ENCODE measurements at regions not wholly inside any gene's neighbourhood (a gene's known extent, or its start where the extent isn't known, plus 50 kb on each side); places are given as distances from the start of the nearest gene placed in this dataset.
"Not testable (repeated sequence)": the region's sequence is repeated elsewhere in the genome, so short reads cannot be mapped to it uniquely, and the experiment has no call there.

- DNase-seq (ENCODE audit: low spot score): no peak
Measured at GRCh38 chr22:47322854-47323253, 560.4 kb downstream of the TBC1D22A start.

- no peak for DNase-seq (ENCODE audit: low spot score)
Measured at GRCh38 chr22:47320560-47320959, 558.1 kb downstream of the TBC1D22A start.

GRCh38 chr22:47318041-47318737 lies 555.7 kb downstream of the TBC1D22A start:
- DNase-seq (ENCODE audit: low spot score): no peak

GRCh38 chr22:47315862-47316419 lies 553.5 kb downstream of the TBC1D22A start:
- no peak for DNase-seq (ENCODE audit: low spot score)

- DNase-seq (ENCODE audit: low spot score): no peak
Measured at GRCh38 chr22:47310601-47311000, 548.2 kb downstream of the TBC1D22A start.

DNA sequence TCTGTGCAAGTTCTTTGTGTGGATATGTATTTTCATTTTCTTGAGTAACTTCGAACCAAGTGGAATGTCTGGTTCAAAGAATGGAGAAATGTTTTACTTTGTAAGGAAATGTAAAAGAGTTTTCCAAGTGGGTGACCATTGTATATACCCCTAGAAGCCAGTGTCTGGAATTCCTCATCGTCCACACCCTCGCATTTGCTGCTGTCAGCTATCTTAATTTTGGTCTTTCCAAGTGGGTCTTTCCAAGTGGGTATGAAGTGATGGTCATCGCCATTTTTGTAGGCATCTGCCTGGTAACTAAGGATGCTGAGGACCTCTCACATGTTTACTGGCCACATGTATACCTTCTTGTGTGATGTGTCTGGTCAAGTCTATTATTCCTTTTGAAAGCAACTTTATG lies 547.5 kb downstream of the TBC1D22A start:
- DNase-seq (ENCODE audit: low spot score): no peak

DNA sequence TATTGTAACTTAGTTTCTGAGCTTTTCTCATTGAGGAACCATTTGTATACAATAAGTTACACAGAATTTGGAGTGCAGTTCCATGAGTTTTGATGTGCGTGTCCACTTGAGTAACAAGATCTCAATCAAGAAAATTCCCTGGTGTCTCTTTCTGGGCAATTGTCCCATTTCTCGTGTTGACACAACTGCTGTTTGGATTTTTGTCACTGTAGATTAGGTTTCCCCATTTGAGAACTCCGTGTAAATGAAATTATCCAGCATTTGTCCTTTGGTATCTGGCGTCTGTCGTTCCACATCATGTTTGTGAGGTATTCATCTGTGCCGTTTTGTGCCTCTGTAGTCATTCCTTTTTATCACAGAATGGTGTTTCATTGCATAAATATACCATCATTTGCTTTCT lies 547.0 kb downstream of the TBC1D22A start:
- DNase-seq (ENCODE audit: low spot score): no peak

DNA sequence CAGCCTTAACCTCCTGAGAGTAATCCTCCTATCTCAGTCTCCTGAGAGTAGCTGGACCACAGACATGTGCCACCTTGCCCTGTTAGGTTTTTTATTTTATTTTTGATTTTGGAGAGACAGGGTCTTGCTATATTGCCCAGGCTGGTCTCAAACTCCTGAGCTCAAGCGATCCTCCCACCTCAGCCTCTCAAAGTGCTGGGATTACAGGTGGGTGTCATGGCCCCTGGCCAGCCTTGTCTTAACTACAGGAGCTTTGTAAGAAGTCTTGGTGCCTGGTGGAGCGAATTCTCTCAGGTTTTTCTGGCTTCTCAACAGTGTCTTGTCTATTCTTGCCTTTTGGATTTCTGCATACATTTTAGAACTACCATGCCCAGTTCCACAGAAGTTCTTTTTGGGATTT lies 546.4 kb downstream of the TBC1D22A start:
- DNase-seq (ENCODE audit: low spot score): no peak

- no peak for DNase-seq (ENCODE audit: low spot score)
Measured at GRCh38 chr22:47307822-47308221, 545.4 kb downstream of the TBC1D22A start.

GRCh38 chr22:47307326-47307725 lies 544.9 kb downstream of the TBC1D22A start:
- no peak for DNase-seq (ENCODE audit: low spot score)

GRCh38 chr22:47304854-47305253 lies 542.4 kb downstream of the TBC1D22A start:
- no peak for DNase-seq (ENCODE audit: low spot score)

GRCh38 chr22:47304191-47304831 lies 541.9 kb downstream of the TBC1D22A start:
- DNase-seq (ENCODE audit: low spot score): no peak

DNA sequence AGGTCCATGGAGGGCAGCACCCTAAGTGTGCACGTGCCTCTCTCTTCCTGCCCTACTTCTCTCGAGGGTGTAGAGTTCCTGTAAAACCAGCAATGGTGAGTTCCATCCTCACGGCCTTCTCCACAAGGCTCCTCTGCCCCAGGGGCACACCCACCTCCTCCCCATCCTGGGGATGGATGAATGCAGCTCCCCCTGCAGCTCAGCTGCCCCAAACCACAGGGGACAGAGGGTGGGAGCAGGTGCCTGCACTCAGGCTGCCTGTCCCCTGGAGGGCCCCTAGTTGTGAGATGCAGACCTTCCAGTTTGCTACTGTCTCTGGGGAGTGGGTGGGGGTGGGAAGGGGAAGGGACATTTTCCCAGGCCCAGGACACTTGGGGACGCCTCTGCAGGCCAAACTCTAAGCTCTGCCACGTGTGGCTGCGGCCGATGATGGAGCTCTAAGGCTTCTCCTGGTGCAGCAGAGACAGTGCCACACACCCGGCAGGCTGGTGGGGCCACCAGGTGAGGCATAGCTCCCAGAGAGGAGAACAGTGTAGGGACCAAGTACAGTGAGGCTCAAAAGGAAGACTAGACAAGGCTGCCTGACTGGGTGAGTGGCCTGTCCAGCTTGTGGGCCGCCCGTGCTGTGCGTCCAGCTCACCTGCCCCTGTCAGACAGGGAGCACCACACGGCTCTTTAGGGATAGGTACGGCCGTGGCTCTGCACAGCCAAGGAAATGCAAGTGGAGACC lies 540.9 kb downstream of the TBC1D22A start:
- DNase-seq (ENCODE audit: low spot score): no peak

DNA sequence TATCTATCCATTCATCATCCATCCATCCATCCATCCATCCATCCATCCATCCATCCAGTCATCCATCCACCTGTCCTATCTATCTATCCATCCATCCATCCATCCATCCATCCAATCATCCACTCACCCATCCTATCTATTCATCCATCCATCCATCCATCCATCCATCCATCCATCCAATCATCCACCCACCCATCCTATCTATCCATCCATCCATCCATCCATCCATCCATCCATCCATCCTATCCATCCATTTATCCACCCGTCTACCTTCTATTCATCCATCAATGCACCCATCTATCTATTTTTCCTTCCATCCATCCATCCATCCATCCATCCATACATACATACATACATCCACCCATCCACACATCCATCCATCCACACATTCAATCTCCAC lies 540.1 kb downstream of the TBC1D22A start:
- DNase-seq (ENCODE audit: low spot score): not testable (repeated sequence)

DNA sequence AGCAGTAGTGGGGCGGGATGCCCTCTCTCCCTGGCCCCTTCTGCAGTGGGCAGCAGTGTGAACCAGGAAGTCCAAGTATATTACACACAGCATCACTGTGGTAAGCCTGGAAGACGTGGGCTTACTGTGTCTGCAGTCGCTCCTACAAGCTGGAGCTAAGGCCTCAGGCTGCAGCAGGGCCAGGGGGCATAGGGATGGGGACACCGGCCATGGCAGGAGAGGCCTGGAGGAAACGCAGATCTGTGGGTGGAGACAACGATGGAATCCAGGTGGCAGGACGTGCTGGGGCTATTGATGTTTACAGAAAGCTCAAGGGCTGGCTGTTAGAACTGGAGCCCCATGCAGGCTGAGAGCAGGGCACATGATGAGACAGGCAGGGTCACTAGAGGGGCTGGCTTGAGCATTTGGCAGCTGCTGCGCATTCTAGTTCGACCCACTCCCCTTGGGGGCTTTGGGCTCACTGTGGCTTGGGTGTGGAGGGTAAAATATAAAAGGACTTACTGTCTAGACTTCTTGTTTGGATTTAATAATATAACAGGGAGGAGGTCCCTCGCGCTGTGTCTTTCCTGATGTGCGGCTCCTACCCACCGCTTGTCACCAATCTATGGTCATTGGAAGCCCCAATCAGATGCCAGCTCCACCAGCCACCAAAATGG lies 539.5 kb downstream of the TBC1D22A start:
- DNase-seq (ENCODE audit: low spot score): no peak

GRCh38 chr22:47300698-47301405 lies 538.4 kb downstream of the TBC1D22A start:
- no peak for DNase-seq (ENCODE audit: low spot score)

DNA sequence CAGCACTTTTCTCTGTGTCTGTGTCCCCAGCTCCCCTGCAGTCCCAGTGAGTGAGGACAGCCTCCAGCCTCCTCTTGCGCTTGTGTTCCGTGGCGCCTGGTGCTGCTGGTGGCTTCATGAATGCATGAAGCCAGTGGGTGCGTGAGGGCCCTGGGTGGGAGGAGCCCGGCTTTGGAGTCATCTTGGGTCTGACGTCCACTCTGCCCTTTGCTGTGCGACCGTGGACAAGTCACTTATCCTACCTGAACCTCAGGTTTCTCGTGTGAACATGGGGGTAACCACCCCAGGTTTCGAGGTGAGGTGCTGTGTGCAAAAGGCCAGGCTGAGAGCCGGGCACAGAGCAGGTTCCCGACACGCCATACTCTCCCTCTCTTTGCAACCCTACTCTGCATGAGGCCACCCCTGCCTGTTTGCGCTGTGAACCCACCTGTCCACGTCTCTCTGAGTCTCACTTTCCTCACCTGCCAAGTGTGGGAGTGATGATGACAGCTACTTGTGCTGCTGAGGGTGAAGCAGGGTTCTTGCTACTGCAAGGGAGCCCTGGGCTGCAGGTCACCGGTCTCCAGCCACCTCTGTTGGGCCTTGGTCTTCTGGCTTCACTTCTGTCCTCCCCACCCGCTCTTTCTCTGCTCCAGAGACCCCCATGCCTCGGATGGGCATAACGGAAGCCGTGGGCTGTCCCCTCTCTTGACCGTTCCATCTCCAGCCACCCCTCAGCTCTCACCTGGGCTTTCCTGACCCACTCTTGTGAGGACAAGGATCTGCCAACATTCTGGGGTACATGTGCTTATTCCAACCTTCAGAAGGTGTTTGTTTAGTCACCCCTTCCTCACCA lies 537.6 kb downstream of the TBC1D22A start:
- DNase-seq (ENCODE audit: low spot score): no peak

GRCh38 chr22:47299211-47299862 lies 536.9 kb downstream of the TBC1D22A start:
- no peak for DNase-seq (ENCODE audit: low spot score)

GRCh38 chr22:47298017-47298785 lies 535.8 kb downstream of the TBC1D22A start:
- no peak for DNase-seq (ENCODE audit: low spot score)

Data from CD4-positive, alpha-beta T cell treated with Interleukin-2 at 100 ng/mL for 4 hours (primary cell).